Lower lobe of right lung (tissue), 2 donors: ENCODE measurements at regions not wholly inside any gene's neighbourhood (a gene's known extent, or its start where the extent isn't known, plus 50 kb on each side); places are given as distances from the start of the nearest gene placed in this dataset.

Source experiments
- ATAC-seq, 2 donors: fragments of 200-7000 bp; cut with Tn5 transposase; one replicate each; pipeline ENCODE4 v1.9.1; 2020 to 2022; ENCODE audit warnings: mild to moderate bottlenecking in 2 of 2, moderate library complexity in 2 of 2
- DNase-seq: peaks from one replicate; pipeline ENCODE4 v3.0.0-alpha.2; 2020
- H3K27ac ChIP-seq: fragments of 200-600 bp; one replicate; pipeline ENCODE4 v1.8.0; 2022
- H3K27me3 ChIP-seq: fragments of 200-600 bp; one replicate; pipeline ENCODE4 v1.8.0; 2022; ENCODE audit warnings: low read depth
- H3K36me3 ChIP-seq: fragments of 200-600 bp; one replicate; pipeline ENCODE4 v1.8.0; 2022; ENCODE audit warnings: mild to moderate bottlenecking
- H3K4me1 ChIP-seq: fragments of 200-600 bp; one replicate; pipeline ENCODE4 v1.8.0; 2022
- H3K4me3 ChIP-seq: fragments of 200-600 bp; one replicate; pipeline ENCODE4 v1.8.0; 2022; ENCODE audit warnings: mild to moderate bottlenecking
- H3K9me3 ChIP-seq: fragments of 200-600 bp; one replicate; pipeline ENCODE4 v1.8.0; 2022
- CTCF ChIP-seq: fragments of 200-600 bp; IDR thresholded peaks from one replicate; pipeline ENCODE4 v1.8.0; 2022; ENCODE audit warnings: antibody characterized with exemption, mild to moderate bottlenecking
- intact Hi-C: fragments of 100-400 bp; cut with DNase I; formaldehyde crosslinking; loops from one replicate; pipeline ENCODE4 v1.11.0; 2022
- donor health status: DM: no; HTN: yes; CAD: no; lungs with severe emphysema.

GRCh38 chr6:106885679-106886078, 88.8 kb downstream of the CD24 start:
- no peaks in the 10 kb centered on the region for H3K36me3 ChIP-seq
- TF ChIP-seq CTCF, result no peak
- DNase-seq (no peak), ATAC-seq (no peak)
- no peak overlapping the region for H3K27ac ChIP-seq
- H3K9me3 ChIP-seq, result no peaks in the 10 kb centered on the region
- no peak overlapping the region for H3K4me3 ChIP-seq
- H3K27me3 ChIP-seq, result no peaks in the 10 kb centered on the region
- no peaks in the 10 kb centered on the region for H3K4me1 ChIP-seq
- intact Hi-C loops, result no loop called here

GRCh38 chr6:106884576-106884975, 90.0 kb downstream of the CD24 start:
- Histone ChIP-seq H3K4me3 (no peak overlapping the region), H3K4me1 (no peaks in the 10 kb centered on the region), H3K36me3 (no peaks in the 10 kb centered on the region), H3K27ac (no peak overlapping the region), H3K27me3 (no peaks in the 10 kb centered on the region), H3K9me3 (no peaks in the 10 kb centered on the region)
- TF ChIP-seq CTCF, result no peak
- ATAC-seq (no peak), DNase-seq (no peak)
- intact Hi-C loops, result no loop called here

GRCh38 chr6:106883808-106884262, 90.7 kb downstream of the CD24 start:
- no peaks in the 10 kb centered on the region for H3K9me3 ChIP-seq
- H3K4me1 ChIP-seq, result no peaks in the 10 kb centered on the region
- no peak for TF ChIP-seq CTCF
- ATAC-seq (no peak), DNase-seq (no peak)
- H3K27me3 ChIP-seq, result no peaks in the 10 kb centered on the region
- no peaks in the 10 kb centered on the region for H3K36me3 ChIP-seq
- H3K27ac ChIP-seq, result no peak overlapping the region
- H3K4me3 ChIP-seq, result no peak overlapping the region
- intact Hi-C loops, result no loop called here

GRCh38 chr6:106882601-106883518, 91.7 kb downstream of the CD24 start:
- no peak for DNase-seq
- no peaks in the 10 kb centered on the region for H3K27me3 ChIP-seq
- H3K4me1 ChIP-seq, result no peaks in the 10 kb centered on the region
- no peak overlapping the region for H3K4me3 ChIP-seq
- ATAC-seq, result no peak
- no peak for TF ChIP-seq CTCF
- intact Hi-C loops, result no loop called here
- no peaks in the 10 kb centered on the region for H3K9me3 ChIP-seq
- H3K36me3 ChIP-seq, result no peaks in the 10 kb centered on the region
- H3K27ac ChIP-seq, result no peak overlapping the region

GRCh38 chr6:106882138-106882537, 92.4 kb downstream of the CD24 start:
- Histone ChIP-seq H3K36me3 (no peaks in the 10 kb centered on the region), H3K9me3 (no peaks in the 10 kb centered on the region), H3K4me3 (no peak overlapping the region), H3K27ac (no peak overlapping the region), H3K27me3 (no peaks in the 10 kb centered on the region), H3K4me1 (no peaks in the 10 kb centered on the region)
- intact Hi-C loops, result no loop called here
- TF ChIP-seq CTCF, result no peak
- ATAC-seq (no peak), DNase-seq (no peak)
